GM12873 (cell line): ENCODE measurements at regions not wholly inside any gene's neighbourhood (a gene's known extent, or its start where the extent isn't known, plus 50 kb on each side); places are given as distances from the start of the nearest gene placed in this dataset.

ENCODE experiments used
- TF ChIP-seq, protein P1 (sequence below): IDR thresholded peaks from 2 replicates; pipeline ENCODE4 v1.5.1; 2012; ENCODE audit warnings: low read depth, mild to moderate bottlenecking, moderate library complexity, low read length, control low read depth; ENCODE audit not compliant: insufficient read depth; ENCODE audit errors: missing control alignments

DNA sequence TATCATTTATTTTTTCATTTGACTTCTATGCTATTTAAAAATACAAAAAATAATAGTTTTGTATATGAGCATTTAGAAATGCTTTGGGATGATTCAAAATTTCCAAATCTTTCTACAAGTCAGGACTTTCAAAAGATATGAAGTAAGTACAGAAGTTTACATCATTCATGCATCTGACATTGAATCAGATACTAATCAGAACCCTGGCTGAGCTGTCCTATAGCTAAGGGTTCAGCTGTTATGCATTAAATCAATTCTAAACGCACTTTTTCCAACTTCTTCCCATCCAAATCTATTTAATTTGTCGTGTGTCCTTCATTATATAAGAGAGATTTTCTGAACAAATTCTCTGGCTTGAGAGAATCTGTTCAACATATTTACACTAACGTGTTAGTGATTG is 779.4 kb downstream of the LTN1 start:
- TF ChIP-seq, protein P1, sequence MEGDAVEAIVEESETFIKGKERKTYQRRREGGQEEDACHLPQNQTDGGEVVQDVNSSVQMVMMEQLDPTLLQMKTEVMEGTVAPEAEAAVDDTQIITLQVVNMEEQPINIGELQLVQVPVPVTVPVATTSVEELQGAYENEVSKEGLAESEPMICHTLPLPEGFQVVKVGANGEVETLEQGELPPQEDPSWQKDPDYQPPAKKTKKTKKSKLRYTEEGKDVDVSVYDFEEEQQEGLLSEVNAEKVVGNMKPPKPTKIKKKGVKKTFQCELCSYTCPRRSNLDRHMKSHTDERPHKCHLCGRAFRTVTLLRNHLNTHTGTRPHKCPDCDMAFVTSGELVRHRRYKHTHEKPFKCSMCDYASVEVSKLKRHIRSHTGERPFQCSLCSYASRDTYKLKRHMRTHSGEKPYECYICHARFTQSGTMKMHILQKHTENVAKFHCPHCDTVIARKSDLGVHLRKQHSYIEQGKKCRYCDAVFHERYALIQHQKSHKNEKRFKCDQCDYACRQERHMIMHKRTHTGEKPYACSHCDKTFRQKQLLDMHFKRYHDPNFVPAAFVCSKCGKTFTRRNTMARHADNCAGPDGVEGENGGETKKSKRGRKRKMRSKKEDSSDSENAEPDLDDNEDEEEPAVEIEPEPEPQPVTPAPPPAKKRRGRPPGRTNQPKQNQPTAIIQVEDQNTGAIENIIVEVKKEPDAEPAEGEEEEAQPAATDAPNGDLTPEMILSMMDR: no peak

DNA sequence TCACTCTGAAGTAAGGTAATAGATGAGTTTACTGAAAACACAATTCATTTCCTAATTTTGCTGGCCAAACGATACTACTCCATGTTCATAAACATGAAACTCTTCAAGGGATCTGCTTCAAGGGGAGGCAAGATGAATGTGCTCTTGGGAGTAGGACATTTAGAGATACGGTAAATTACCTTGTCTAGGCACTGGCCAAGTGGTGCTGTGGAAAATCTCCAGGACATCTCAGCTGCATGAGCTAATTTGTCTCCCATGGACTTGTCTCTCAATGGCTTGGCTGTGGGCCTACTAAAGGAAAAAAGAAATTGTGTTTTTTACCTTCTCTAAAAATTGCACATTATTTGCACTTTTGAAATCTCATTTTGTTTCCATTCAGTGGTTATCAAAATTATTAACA is 780.6 kb downstream of the LTN1 start:
- TF ChIP-seq, protein P1: no peak

DNA sequence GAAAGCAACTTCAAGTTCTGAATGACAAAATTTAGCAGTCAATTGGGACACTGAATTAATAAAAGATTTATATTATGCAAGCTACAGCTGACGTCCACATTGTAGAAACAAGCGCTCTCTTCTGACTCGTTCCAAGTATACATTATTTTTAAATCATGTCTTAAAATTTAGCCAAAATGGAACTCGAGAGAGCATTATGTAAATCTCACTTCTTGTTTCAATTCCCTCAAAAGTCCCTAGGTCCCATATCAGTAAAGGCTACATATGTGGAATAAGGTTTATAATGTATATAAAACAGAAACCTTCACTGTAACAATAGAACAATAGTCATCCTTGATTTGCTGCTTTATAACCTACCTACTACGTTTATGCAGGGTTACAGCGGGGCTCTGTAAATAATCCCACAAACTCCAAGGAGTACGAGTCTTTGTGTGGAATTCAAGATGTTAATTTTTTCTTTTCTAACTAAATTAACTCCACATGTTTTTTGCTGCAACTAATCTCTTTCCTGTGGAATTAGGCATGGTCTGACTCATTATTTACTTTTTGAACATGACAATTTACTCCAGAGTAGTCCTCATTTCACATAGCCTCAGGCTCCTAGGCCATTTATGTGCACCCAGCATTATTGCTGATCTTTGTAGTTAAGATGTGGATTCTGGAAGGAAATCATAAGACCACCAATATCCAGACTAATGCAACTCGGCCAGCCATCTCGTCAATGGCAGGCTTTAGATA is 785.1 kb downstream of the LTN1 start:
- TF ChIP-seq, protein P1: no peak

DNA sequence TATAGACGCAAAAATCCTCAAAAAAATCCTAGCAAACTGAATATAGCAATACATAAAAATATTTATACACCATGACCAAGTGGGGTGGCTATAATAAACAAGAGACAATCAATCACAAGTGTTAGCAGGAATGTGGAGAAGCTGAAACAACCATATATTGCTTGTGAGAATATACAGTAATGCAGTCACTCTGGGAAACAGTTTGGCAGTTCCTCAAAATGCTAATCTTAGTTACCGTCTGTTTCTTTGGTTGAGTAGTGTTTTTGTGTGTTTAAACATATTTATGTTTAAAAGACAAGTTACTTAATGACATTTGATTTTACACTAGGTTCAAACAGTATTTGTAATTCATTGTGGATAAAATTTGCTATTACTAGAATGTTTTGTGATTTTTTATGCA is 792.0 kb downstream of the LTN1 start:
- TF ChIP-seq, protein P1: no peak

DNA sequence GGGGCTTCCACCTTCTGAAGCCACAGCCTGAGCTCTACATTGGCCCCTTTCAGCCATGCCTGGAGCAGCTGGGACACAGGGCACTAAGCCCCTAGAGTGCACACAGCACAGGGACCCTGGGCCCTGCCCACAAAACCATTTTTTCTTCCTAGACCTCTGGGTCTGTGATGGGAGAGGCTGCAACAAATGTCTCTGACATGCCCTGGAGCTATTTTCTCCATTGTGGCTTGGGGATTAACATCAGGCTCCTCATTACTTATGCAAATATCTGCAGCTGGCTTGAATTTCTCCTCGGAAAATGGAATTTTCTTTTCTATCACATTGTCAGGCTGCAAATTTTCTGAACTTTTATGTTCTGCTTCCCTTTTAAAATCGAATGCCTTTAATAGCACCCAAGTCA is 795.7 kb downstream of the LTN1 start:
- TF ChIP-seq, protein P1: no peak

DNA sequence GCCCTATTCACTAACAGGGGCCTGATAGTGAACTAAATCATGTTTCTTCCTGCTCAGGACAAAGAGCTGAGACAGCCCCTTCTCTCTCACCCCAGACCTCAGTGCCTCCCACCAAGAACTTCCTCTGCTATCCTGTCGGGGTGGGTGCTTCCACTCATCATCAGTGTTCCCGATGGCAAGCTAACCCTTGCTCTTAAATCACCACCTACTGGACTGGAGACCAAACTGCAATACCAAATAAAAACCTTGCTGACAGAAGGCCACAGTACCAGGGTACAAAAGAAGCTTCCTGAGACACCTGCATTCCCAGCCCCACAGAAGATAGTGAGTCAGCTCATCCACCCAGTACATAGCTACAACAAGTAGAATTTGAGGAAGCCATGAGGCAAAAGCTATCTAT is 799.5 kb downstream of the LTN1 start:
- TF ChIP-seq, protein P1: no peak

DNA sequence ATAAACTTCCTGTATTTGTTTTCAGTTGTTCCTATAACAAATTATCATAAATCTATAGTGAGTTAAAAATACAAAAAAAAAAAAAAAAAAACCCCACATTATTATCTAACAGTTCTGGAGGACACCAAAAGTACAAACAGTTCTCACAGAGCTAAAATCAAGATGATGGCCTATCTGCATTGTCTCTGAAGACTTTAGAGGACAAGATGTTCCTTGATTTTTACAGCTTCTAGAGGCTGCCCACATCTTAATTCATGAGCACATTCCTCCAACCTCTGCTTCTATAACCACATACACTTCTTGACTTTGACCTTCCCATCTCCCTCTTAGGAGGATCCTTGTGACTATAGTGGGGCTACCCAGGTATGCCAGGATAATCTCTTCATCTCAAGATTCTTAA is 806.1 kb downstream of the LTN1 start:
- TF ChIP-seq, protein P1: no peak
